Stomach smooth muscle (tissue), 2 donors: ENCODE measurements at regions not wholly inside any gene's neighbourhood (a gene's known extent, or its start where the extent isn't known, plus 50 kb on each side); places are given as distances from the start of the nearest gene placed in this dataset.

ENCODE experiments used
- H3K27ac ChIP-seq: one replicate; pipeline ENCODE4 v1.7.0; 2013; ENCODE audit warnings: mild to moderate bottlenecking, low read length, inconsistent platforms
- H3K27me3 ChIP-seq, 2 donors: one replicate each; pipeline ENCODE4 v1.7.0; 2013; ENCODE audit warnings: low read length in 2 of 2; ENCODE audit not compliant: insufficient read depth in 2 of 2, control insufficient read depth in 1 of 2
- H3K36me3 ChIP-seq, 2 donors: one replicate each; pipeline ENCODE4 v1.7.0; 2013; ENCODE audit warnings: low read length in 2 of 2; ENCODE audit not compliant: control insufficient read depth in 2 of 2, insufficient read depth in 2 of 2
- H3K4me1 ChIP-seq: one replicate; pipeline ENCODE4 v1.7.0; 2013; ENCODE audit warnings: low read length; ENCODE audit not compliant: control insufficient read depth, insufficient read depth
- H3K4me3 ChIP-seq, 2 donors: one replicate each; pipeline ENCODE4 v1.7.0; 2013; ENCODE audit warnings: low read length in 2 of 2
- H3K9ac ChIP-seq, 2 donors: one replicate each; pipeline ENCODE4 v1.7.0; 2013; ENCODE audit warnings: low read length in 2 of 2, mild to moderate bottlenecking in 1 of 2
- H3K9me3 ChIP-seq, 2 donors: one replicate each; pipeline ENCODE4 v1.7.0; 2013; ENCODE audit warnings: low read length in 2 of 2; ENCODE audit not compliant: control insufficient read depth in 2 of 2
- donor health status: healthy.
- donor health status: Pancreatic carcinoma.

DNA sequence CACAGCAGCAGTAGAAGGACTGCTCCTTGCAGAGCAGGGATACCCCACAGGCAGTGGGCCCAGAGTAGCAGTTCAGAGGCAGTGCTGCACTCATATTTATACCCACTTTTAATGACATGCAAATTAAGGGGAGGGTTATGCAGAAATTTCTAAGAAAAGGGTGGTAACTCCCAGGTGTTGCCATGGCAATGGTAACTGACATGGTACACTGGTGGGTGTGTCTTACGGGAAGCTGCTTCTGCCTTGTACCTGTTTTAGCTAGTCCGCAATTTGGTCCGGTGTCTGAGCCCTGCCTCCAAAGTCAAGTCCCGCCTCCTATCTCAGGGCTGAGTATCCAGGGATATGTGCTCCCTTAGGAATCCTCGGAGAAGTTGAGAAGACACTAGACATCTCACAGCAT lies 79.2 kb upstream of the UQCRFS1 start:
- no peaks in the 10 kb centered on the region for H3K36me3 ChIP-seq
- H3K4me1 ChIP-seq = no peaks in the 10 kb centered on the region
- H3K9me3 ChIP-seq = no peaks in the 10 kb centered on the region
- no peak overlapping the region for H3K27ac ChIP-seq
- H3K9ac ChIP-seq = no peak overlapping the region
- peaks cover 0 to 9% of the 10 kb centered on the region in 2 donors for H3K27me3 ChIP-seq
- H3K4me3 ChIP-seq = no peak overlapping the region

GRCh38 chr19:29292562-29292961 lies 79.6 kb upstream of the UQCRFS1 start:
- Histone ChIP-seq H3K27me3 (peaks cover 0 to 9% of the 10 kb centered on the region in 2 donors), H3K36me3 (no peaks in the 10 kb centered on the region), H3K4me1 (no peaks in the 10 kb centered on the region), H3K27ac (no peak overlapping the region), H3K4me3 (no peak overlapping the region), H3K9ac (no peak overlapping the region), H3K9me3 (no peaks in the 10 kb centered on the region)

DNA sequence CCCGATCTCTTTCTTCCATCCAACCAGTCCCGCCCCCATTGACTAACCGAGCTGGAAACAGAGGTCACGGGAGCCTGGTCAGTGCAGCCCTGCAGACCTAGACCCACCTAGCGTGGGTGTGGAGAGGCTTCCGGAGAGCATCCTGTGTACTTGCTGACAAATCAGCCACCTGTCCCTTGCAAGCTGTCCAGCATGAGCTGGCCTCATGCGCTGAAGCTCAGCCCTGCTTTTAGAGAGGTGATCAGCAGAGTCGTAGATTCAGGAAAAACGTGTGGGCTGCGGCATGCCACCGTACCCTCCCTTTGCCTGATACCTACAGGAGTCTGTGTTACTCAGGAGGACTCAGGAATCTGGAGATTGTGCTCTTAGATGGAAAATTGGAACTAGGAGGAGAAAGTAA lies 80.3 kb upstream of the UQCRFS1 start:
- Histone ChIP-seq H3K4me1 (no peaks in the 10 kb centered on the region), H3K9ac (no peak overlapping the region), H3K36me3 (no peaks in the 10 kb centered on the region), H3K4me3 (no peak overlapping the region), H3K27me3 (peaks cover 0 to 12% of the 10 kb centered on the region in 2 donors), H3K27ac (no peak overlapping the region), H3K9me3 (peaks cover 0 to 3% of the 10 kb centered on the region in 2 donors)

- Histone ChIP-seq H3K9ac (no peak overlapping the region), H3K36me3 (no peaks in the 10 kb centered on the region), H3K27me3 (peaks cover 0 to 15% of the 10 kb centered on the region in 2 donors), H3K9me3 (peaks cover 0 to 3% of the 10 kb centered on the region in 2 donors), H3K27ac (no peak overlapping the region), H3K4me1 (no peaks in the 10 kb centered on the region), H3K4me3 (no peak overlapping the region)
These were observed 80.9 kb upstream of the UQCRFS1 start for GRCh38 chr19:29293736-29294342.

DNA sequence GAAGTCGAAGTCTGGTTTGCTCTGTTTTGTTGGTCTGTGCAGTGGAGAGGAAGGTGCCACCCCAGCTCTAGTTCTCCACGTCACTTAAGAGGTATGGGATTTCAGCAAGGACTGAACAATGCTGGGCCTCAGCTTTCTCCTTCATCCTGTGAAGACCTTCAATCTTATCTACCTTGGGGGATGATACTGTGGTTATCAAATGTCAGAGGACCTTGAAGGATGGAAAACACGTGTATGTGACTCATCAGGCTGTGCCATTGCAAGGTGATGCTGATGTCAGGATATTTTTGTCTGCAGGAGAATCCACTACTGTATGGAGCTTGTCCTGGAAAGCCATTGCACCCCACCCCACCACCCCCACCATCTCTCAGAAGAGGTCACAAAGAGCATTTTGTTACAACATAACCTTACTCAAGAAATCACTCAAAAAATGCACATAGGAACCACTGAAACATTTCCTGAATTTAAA lies 81.4 kb upstream of the UQCRFS1 start:
- H3K4me3 ChIP-seq = no peak overlapping the region

GRCh38 chr19:29295285-29295684 lies 82.3 kb upstream of the UQCRFS1 start:
- Histone ChIP-seq H3K4me1 (no peaks in the 10 kb centered on the region), H3K27me3 (peaks cover 0 to 10% of the 10 kb centered on the region in 2 donors), H3K4me3 (no peak overlapping the region), H3K9me3 (peaks cover 0 to 3% of the 10 kb centered on the region in 2 donors), H3K9ac (no peak overlapping the region), H3K27ac (no peak overlapping the region), H3K36me3 (no peaks in the 10 kb centered on the region)

More for the DNA sequence above, 81.4 kb upstream of the UQCRFS1 start:
- Histone ChIP-seq H3K27me3 (peaks cover 0 to 13% of the 10 kb centered on the region in 2 donors), H3K27ac (no peak overlapping the region), H3K4me1 (no peaks in the 10 kb centered on the region), H3K9me3 (peaks cover 0 to 3% of the 10 kb centered on the region in 2 donors), H3K36me3 (no peaks in the 10 kb centered on the region), H3K9ac (no peak overlapping the region)

- H3K4me1 ChIP-seq = no peaks in the 10 kb centered on the region
- H3K27ac ChIP-seq = no peak overlapping the region
- no peak overlapping the region for H3K4me3 ChIP-seq
These were observed 84.4 kb upstream of the UQCRFS1 start for GRCh38 chr19:29297381-29297780.

DNA sequence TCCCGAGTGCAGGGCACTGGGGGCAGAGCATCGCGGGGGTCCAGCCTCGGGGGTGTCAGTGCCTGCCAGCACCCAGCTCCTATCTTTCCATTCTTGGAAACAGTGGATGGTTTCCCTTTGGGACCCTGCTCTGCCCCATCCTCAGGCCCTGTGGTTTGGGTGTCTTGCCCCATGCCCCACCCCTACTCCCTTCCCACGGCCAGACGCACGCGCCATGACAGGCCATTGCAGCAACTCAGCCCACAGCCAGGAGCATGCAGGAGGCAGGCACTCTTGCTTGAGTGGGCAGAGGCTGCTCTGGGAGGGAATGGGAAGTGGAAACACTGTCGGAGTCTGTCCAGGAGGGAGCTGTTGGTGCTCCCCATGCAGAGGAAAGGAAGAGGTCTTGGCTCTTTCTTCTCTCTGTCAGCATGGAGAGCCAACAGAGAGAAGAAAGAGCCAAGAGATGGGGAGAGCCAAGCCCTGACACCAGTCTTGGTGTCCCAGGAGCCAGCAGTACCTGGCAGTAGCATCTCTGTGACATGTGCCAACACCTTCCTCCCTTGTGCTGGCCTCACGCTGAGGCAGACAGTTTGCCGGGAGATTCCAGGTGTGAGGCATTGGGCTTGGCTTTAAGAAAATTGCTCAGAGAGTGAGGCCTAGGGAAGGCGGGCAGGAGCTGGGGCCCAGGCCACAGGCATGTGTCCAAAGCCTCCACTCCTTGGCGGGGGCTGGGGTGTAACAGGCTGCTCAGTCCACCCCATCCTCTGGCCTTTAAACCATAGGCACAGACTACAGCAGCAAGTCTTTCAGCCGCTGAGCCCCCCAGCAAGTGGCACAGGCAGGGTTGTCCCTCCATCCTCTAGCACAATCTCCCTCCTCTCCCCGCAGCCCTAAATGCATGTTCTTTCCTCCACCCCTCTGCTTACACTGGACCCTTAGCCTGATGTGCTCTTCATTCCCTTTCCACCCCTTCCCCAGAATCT lies 86.7 kb upstream of the UQCRFS1 start:
- Histone ChIP-seq H3K36me3 (no peaks in the 10 kb centered on the region), H3K27me3 (peaks cover 0 to 9% of the 10 kb centered on the region in 2 donors), H3K4me3 (no peak overlapping the region), H3K27ac (no peak overlapping the region), H3K9me3 (peaks cover 0 to 3% of the 10 kb centered on the region in 2 donors), H3K4me1 (no peaks in the 10 kb centered on the region), H3K9ac (no peak overlapping the region)

More at GRCh38 chr19:29297381-29297780, 84.4 kb upstream of the UQCRFS1 start:
- H3K9ac ChIP-seq = no peak overlapping the region
- H3K36me3 ChIP-seq = no peaks in the 10 kb centered on the region
- peaks cover 0 to 3% of the 10 kb centered on the region in 2 donors for H3K9me3 ChIP-seq
- peaks cover 0 to 10% of the 10 kb centered on the region in 2 donors for H3K27me3 ChIP-seq

DNA sequence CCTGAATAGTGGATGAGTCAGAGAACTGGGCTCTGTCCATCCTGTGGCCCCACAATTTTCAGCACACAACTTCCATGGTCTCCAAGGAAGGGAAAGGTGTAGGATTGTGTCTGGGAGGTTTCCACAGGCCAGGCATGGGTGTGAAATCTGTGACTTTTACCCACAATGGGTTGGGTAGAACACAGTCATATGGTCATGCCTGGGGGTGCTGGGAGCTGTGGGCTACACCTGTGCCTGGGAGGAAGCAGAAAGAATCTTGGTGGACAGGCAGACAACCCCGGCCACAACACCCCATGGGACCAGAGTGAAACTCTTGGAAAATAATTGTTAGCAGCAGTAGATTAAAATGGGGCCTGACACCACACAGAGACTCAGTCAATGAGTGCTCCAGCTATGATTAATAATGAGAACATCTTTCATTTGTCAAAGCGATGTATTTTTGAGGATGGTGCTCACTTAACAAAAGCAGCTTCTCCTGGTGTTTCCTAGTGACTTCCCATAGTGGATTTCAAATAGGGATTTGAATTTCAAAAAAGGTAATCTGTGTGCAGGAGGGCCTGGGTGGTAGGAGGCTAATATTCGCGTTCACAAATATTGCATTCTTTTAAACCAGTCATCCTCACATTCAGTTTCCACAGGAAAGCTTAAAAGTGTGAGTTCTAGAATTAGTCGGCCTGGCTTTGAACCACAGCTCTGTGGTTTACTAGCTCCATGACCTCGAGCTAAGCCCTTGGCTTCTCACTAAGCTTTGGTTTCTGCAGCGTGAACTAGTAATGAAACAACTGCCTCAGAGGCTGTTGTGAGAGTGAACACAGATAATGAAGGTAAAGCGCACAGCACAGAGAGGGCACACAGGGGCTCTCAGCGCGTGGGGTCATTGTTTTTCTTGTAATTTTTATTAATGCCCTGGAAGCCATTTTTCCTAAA lies 89.3 kb upstream of the UQCRFS1 start:
- Histone ChIP-seq H3K27me3 (peaks cover 0 to 9% of the 10 kb centered on the region in 2 donors), H3K27ac (no peak overlapping the region), H3K4me3 (no peak overlapping the region), H3K4me1 (no peaks in the 10 kb centered on the region), H3K36me3 (no peaks in the 10 kb centered on the region), H3K9me3 (peaks cover 0 to 3% of the 10 kb centered on the region in 2 donors), H3K9ac (no peak overlapping the region)

DNA sequence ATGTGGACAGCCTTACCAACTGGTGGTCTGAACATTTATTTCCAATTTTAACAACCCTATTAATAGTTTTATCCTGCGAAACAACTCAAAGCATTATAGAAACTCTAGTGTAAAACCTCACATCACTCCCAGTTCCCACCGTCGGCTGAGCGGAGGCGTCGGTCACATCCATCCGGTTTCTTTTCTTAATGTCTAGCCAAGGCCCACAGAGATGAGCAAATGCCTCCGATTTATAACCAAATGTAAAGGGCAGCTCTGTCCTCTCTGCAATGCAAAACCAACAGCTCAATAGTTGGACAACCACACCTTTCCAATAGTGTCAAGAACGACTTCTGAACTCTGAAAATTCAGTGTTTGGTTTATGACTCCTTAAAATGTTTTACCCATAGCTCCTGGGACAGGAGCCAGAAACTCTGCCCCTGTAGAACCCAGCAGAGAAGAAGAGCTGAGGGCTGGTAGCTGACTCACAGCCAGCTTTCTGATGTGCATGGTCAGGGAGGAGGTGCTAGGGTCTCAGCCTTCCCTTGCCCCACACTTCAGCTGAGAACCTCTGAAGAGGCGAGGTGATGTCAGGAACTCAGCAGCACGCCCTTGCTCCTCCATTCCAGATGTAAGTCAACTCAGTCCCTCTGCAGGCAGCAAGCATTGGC lies 90.2 kb upstream of the UQCRFS1 start:
- no peak overlapping the region for H3K27ac ChIP-seq
- H3K36me3 ChIP-seq = no peaks in the 10 kb centered on the region
- H3K9ac ChIP-seq = no peak overlapping the region
- no peak overlapping the region for H3K4me3 ChIP-seq
- H3K9me3 ChIP-seq = no peaks in the 10 kb centered on the region
- no peaks in the 10 kb centered on the region for H3K4me1 ChIP-seq
- H3K27me3 ChIP-seq = peaks cover 0 to 7% of the 10 kb centered on the region in 2 donors
